ENCODE measurements at regions not wholly inside any gene's neighbourhood (a gene's known extent, or its start where the extent isn't known, plus 50 kb on each side); places are given as distances from the start of the nearest gene placed in this dataset.

- H3K27me3 ChIP-seq, result no peaks in the 10 kb centered on the region
- TF ChIP-seq CTCF (IDR thresholded peaks at IDR 0.05; ENCODE audit: low read depth, low read length), result no peak
- no peaks in the 10 kb centered on the region for H3K9me3 ChIP-seq
- H3K4me1 ChIP-seq, result peaks cover 7% of the 10 kb centered on the region
- DNase-seq, result no peak
- no peak overlapping the region for H3K4me3 ChIP-seq (ENCODE audit: low read depth, low read length)
- H3K36me3 ChIP-seq, result no peaks in the 10 kb centered on the region
These were observed 54.8 kb upstream of the ATP2C1 start for GRCh38 chr3:130838898-130839600.

GRCh38 chr3:130839813-130840212, 54.1 kb upstream of the ATP2C1 start:
- DNase-seq, result no peak
- no peak overlapping the region for H3K4me3 ChIP-seq (ENCODE audit: low read depth, low read length)
- H3K9me3 ChIP-seq, result no peaks in the 10 kb centered on the region
- H3K36me3 ChIP-seq, result no peaks in the 10 kb centered on the region
- H3K27me3 ChIP-seq, result no peaks in the 10 kb centered on the region
- no peak for TF ChIP-seq CTCF (IDR thresholded peaks at IDR 0.05; ENCODE audit: low read depth, low read length)
- H3K4me1 ChIP-seq, result no peaks in the 10 kb centered on the region

GRCh38 chr3:130841357-130841756, 52.5 kb upstream of the ATP2C1 start:
- H3K36me3 ChIP-seq, result no peaks in the 10 kb centered on the region
- TF ChIP-seq CTCF (IDR thresholded peaks at IDR 0.05; ENCODE audit: low read depth, low read length), result no peak
- H3K9me3 ChIP-seq, result no peaks in the 10 kb centered on the region
- DNase-seq, result no peak
- H3K4me3 ChIP-seq (ENCODE audit: low read depth, low read length), result no peak overlapping the region
- no peaks in the 10 kb centered on the region for H3K27me3 ChIP-seq
- H3K4me1 ChIP-seq, result no peaks in the 10 kb centered on the region

- Histone ChIP-seq H3K36me3 (no peaks in the 10 kb centered on the region), H3K4me3 (ENCODE audit: low read depth, low read length) (no peak overlapping the region), H3K4me1 (peaks cover 2% of the 10 kb centered on the region; the same call in 1 of the 2 replicates), H3K9me3 (no peaks in the 10 kb centered on the region), H3K27me3 (no peaks in the 10 kb centered on the region)
- no peak for TF ChIP-seq CTCF (IDR thresholded peaks at IDR 0.05; ENCODE audit: low read depth, low read length)
- DNase-seq, result no peak
These were observed 50.4 kb upstream of the ATP2C1 start for GRCh38 chr3:130843441-130843840.
